ENCODE measurements at regions not wholly inside any gene's neighbourhood (a gene's known extent, or its start where the extent isn't known, plus 50 kb on each side); places are given as distances from the start of the nearest gene placed in this dataset.

DNA sequence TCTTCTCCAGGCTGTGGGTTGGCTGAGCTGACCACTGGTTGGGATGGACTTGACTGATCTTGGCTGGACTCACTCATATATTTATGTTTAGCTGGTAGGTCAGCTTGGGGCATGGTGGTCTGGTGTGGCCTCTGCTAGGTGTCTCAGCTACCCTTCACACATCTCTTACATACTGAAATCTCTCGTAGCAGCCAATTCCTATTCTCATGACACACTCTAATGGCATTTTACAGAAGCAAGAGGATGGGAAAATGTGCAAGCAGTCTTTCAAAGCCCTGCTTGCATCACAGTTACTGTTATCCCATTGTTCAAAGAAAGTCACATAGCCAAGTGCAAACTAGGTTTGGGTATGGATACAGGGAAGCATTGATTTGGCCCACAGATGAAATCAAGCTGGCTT lies 55.5 kb upstream of the PCDH18 start:
- Histone ChIP-seq H2AFZ (ENCODE audit: insufficient read depth, low read depth, low read length, poor library complexity, severe bottlenecking) (no peak overlapping the region), H3K9ac (ENCODE audit: insufficient read depth, low read length, poor library complexity, severe bottlenecking) (no peak overlapping the region), H3K36me3 (replicated peaks in 1 of 2; ENCODE audit: control insufficient read depth in 1 of 2, insufficient read depth in 2 of 2, low read length in 2 of 2) (no peaks in the 10 kb centered on the region), H3K9me3 (replicated peaks in 1 of 2; ENCODE audit: control insufficient read depth in 1 of 2, insufficient read depth in 1 of 2, low read length in 2 of 2) (no peaks in the 10 kb centered on the region), H3K4me2 (replicated peaks; ENCODE audit: extremely low read depth, low read length, poor library complexity, severe bottlenecking) (no peak overlapping the region), H3K27ac (ENCODE audit: low read depth in 1 of 2, low read length in 2 of 2) (no peak overlapping the region), H4K20me1 (ENCODE audit: insufficient read depth, low read length) (no peaks in the 10 kb centered on the region), H3K4me3 (replicated peaks in 1 of 3; ENCODE audit: low read depth in 2 of 3, low read length in 3 of 3) (no peak overlapping the region), H3K4me1 (ENCODE audit: control insufficient read depth in 1 of 2, insufficient read depth in 2 of 2, low read length in 2 of 2) (no peaks in the 10 kb centered on the region), H3K27me3 (ENCODE audit: control insufficient read depth in 2 of 2, insufficient read depth in 2 of 2, low read length in 2 of 2) (no peaks in the 10 kb centered on the region), H3K79me2 (ENCODE audit: insufficient read depth, low read length) (no peaks in the 10 kb centered on the region)
- no peaks in the 10 kb centered on the region for H3K27me3 Mint-ChIP-seq (ENCODE audit: low read depth in 3 of 3)
- no CpG with 5 or more reads among the region's 1 CpG for WGBS (ENCODE audit: insufficient coverage)
- no peak overlapping the region for H3K4me3 Mint-ChIP-seq
- no peaks in the 10 kb centered on the region for H3K9me3 Mint-ChIP-seq
- no peak overlapping the region for H3K27ac Mint-ChIP-seq
- intact Hi-C loops (cut with micrococcal nuclease): no loop called here
- no peak for DNase-seq
- no peaks in the 10 kb centered on the region for H3K4me1 Mint-ChIP-seq
- H3K36me3 Mint-ChIP-seq: no peaks in the 10 kb centered on the region
- TF ChIP-seq, protein P1, sequence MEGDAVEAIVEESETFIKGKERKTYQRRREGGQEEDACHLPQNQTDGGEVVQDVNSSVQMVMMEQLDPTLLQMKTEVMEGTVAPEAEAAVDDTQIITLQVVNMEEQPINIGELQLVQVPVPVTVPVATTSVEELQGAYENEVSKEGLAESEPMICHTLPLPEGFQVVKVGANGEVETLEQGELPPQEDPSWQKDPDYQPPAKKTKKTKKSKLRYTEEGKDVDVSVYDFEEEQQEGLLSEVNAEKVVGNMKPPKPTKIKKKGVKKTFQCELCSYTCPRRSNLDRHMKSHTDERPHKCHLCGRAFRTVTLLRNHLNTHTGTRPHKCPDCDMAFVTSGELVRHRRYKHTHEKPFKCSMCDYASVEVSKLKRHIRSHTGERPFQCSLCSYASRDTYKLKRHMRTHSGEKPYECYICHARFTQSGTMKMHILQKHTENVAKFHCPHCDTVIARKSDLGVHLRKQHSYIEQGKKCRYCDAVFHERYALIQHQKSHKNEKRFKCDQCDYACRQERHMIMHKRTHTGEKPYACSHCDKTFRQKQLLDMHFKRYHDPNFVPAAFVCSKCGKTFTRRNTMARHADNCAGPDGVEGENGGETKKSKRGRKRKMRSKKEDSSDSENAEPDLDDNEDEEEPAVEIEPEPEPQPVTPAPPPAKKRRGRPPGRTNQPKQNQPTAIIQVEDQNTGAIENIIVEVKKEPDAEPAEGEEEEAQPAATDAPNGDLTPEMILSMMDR (IDR thresholded peaks at IDR 0.05): no peak

DNA sequence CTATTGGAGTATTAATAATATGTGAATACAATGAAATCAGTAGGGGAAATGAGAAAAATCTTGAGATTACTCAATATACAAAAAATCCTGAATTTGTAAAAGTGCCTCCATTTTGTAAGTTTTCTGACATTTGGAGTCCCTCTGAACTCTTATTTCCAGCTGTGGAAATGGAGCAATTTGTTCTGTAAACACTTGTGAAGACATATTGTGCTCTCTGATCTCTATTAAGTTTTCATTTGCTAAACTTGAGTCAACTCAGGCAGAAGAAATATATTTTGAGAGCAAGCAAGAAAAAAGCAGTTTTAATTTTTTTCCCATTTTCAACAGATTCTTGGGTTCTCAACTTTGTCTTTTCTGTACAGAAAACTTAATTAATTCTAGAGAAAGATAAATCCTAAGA lies 51.4 kb upstream of the PCDH18 start:
- Histone ChIP-seq H3K9me3 (replicated peaks in 1 of 2; ENCODE audit: control insufficient read depth in 1 of 2, insufficient read depth in 1 of 2, low read length in 2 of 2) (peaks cover 0 to 4% of the 10 kb centered on the region in 2 donors), H3K27ac (ENCODE audit: low read depth in 1 of 2, low read length in 2 of 2) (no peak overlapping the region), H3K79me2 (ENCODE audit: insufficient read depth, low read length) (no peaks in the 10 kb centered on the region), H2AFZ (ENCODE audit: insufficient read depth, low read depth, low read length, poor library complexity, severe bottlenecking) (no peak overlapping the region), H3K4me3 (replicated peaks in 1 of 3; ENCODE audit: low read depth in 2 of 3, low read length in 3 of 3) (no peak overlapping the region), H3K9ac (ENCODE audit: insufficient read depth, low read length, poor library complexity, severe bottlenecking) (no peak overlapping the region), H4K20me1 (ENCODE audit: insufficient read depth, low read length) (no peaks in the 10 kb centered on the region), H3K27me3 (ENCODE audit: control insufficient read depth in 2 of 2, insufficient read depth in 2 of 2, low read length in 2 of 2) (no peaks in the 10 kb centered on the region), H3K4me2 (replicated peaks; ENCODE audit: extremely low read depth, low read length, poor library complexity, severe bottlenecking) (no peak overlapping the region), H3K36me3 (replicated peaks in 1 of 2; ENCODE audit: control insufficient read depth in 1 of 2, insufficient read depth in 2 of 2, low read length in 2 of 2) (no peaks in the 10 kb centered on the region), H3K4me1 (ENCODE audit: control insufficient read depth in 1 of 2, insufficient read depth in 2 of 2, low read length in 2 of 2) (no peaks in the 10 kb centered on the region)
- no peak for DNase-seq
- intact Hi-C loops (cut with micrococcal nuclease): no loop called here
- no peaks in the 10 kb centered on the region for H3K36me3 Mint-ChIP-seq
- H3K27ac Mint-ChIP-seq: no peak overlapping the region
- peaks cover 0 to 7% (median 0%) of the 10 kb centered on the region in 7 donors for H3K9me3 Mint-ChIP-seq
- TF ChIP-seq, protein P1 (IDR thresholded peaks at IDR 0.05): no peak
- H3K4me1 Mint-ChIP-seq: no peaks in the 10 kb centered on the region
- no peaks in the 10 kb centered on the region for H3K27me3 Mint-ChIP-seq (ENCODE audit: low read depth in 3 of 3)
- H3K4me3 Mint-ChIP-seq: no peak overlapping the region
